Liver (tissue), 8 donors: ENCODE measurements at regions not wholly inside any gene's neighbourhood (a gene's known extent, or its start where the extent isn't known, plus 50 kb on each side); places are given as distances from the start of the nearest gene placed in this dataset.

Experiments used
- DNase-seq: peaks from one replicate; pipeline ENCODE4 v3.0.0-alpha.2; 2017; ENCODE audit warnings: low spot score
- H3K27ac ChIP-seq, 2 donors: one replicate each; pipeline ENCODE4 v1.7.0; 2013; ENCODE audit warnings: inconsistent platforms in 2 of 2, low read length in 2 of 2, control low read depth in 1 of 2, low read depth in 1 of 2, mild to moderate bottlenecking in 1 of 2
- H3K27me3 ChIP-seq, 4 donors: one replicate each; pipeline versions ENCODE4 v1.6.1 to v1.7.0; 2013; ENCODE audit warnings: low read length in 3 of 4, inconsistent platforms in 1 of 4, mild to moderate bottlenecking in 1 of 4, moderate library complexity in 1 of 4; ENCODE audit not compliant: control insufficient read depth in 4 of 4, insufficient read depth in 4 of 4
- H3K36me3 ChIP-seq, 4 donors: one replicate each; pipeline versions ENCODE4 v1.6.1 to v1.7.0; 2013; ENCODE audit warnings: low read length in 3 of 4, mild to moderate bottlenecking in 3 of 4, low read depth in 1 of 4, moderate library complexity in 1 of 4; ENCODE audit not compliant: control insufficient read depth in 4 of 4, insufficient read depth in 3 of 4
- H3K4me1 ChIP-seq, 4 donors: one replicate each; pipeline versions ENCODE4 v1.6.1 to v1.7.0; 2013; ENCODE audit warnings: low read length in 3 of 4, mild to moderate bottlenecking in 3 of 4, moderate library complexity in 1 of 4; ENCODE audit not compliant: control insufficient read depth in 4 of 4, insufficient read depth in 4 of 4
- H3K4me3 ChIP-seq, 3 donors: one replicate each; pipeline versions ENCODE4 v1.6.1 to v1.7.0; 2013; ENCODE audit warnings: low read length in 3 of 3, control low read depth in 1 of 3, low read depth in 1 of 3, mild to moderate bottlenecking in 1 of 3
- H3K9ac ChIP-seq, 2 donors: one replicate each; pipeline ENCODE4 v1.7.0; 2013; ENCODE audit warnings: low read length in 2 of 2, mild to moderate bottlenecking in 2 of 2, moderate library complexity in 2 of 2, control low read depth in 1 of 2, low read depth in 1 of 2
- H3K9me3 ChIP-seq, 4 donors: one replicate each; pipeline versions ENCODE4 v1.6.1 to v1.7.0; 2013; ENCODE audit warnings: low read length in 3 of 4; ENCODE audit not compliant: control insufficient read depth in 4 of 4
- ATF3 ChIP-seq: IDR thresholded peaks from 2 replicates; pipeline ENCODE4 v1.6.1; 2016; ENCODE audit warnings: antibody characterized with exemption
- CTCF ChIP-seq: fragments of 150-350 bp; IDR thresholded peaks from 2 replicates; pipeline ENCODE4 v1.5.1; 2017; ENCODE audit warnings: improper control_type of control experiment, low read depth, low read length; ENCODE audit not compliant: missing input control
- EGR1 ChIP-seq, 2 donors: IDR thresholded peaks; 2 replicates each; pipeline ENCODE4 v1.6.1; 2016 to 2018; ENCODE audit warnings: antibody characterized with exemption in 2 of 2, low read depth in 2 of 2
- FOXA1 ChIP-seq: IDR thresholded peaks from 2 replicates; pipeline ENCODE4 v1.6.1; 2016; ENCODE audit warnings: antibody characterized with exemption
- FOXA2 ChIP-seq: IDR thresholded peaks from 2 replicates; pipeline ENCODE4 v1.6.1; 2016; ENCODE audit warnings: antibody characterized with exemption
- GABPA ChIP-seq, 2 donors: IDR thresholded peaks in 1 of 2; conservative IDR thresholded peaks in 1 of 2; 2 replicates each; pipeline ENCODE4 v1.6.1; 2016; ENCODE audit warnings: antibody characterized with exemption in 2 of 2, mild to moderate bottlenecking in 1 of 2, moderate library complexity in 1 of 2
- HNF4A ChIP-seq, 2 donors: conservative IDR thresholded peaks; 2 replicates each; pipeline ENCODE4 v1.6.1; 2016; ENCODE audit warnings: antibody characterized with exemption in 2 of 2, mild to moderate bottlenecking in 2 of 2
- HNF4G ChIP-seq: IDR thresholded peaks from 2 replicates; pipeline ENCODE4 v1.6.1; 2016; ENCODE audit warnings: antibody characterized with exemption
- JUND ChIP-seq, 2 donors: IDR thresholded peaks; 2 replicates each; pipeline ENCODE4 v1.6.1; 2016; ENCODE audit warnings: antibody characterized with exemption in 2 of 2
- MAX ChIP-seq: IDR thresholded peaks from 2 replicates; pipeline ENCODE4 v1.6.1; 2016; ENCODE audit warnings: antibody characterized with exemption
- NR2F2 ChIP-seq: IDR thresholded peaks from 2 replicates; pipeline ENCODE4 v1.6.1; 2016; ENCODE audit warnings: antibody characterized with exemption
- RAD21 ChIP-seq, 2 donors: IDR thresholded peaks; 2 replicates each; pipeline ENCODE4 v1.6.1; 2016; ENCODE audit warnings: antibody characterized with exemption in 2 of 2, mild to moderate bottlenecking in 2 of 2
- REST ChIP-seq: IDR thresholded peaks from 2 replicates; pipeline ENCODE4 v1.6.1; 2016; ENCODE audit warnings: antibody characterized with exemption, mild to moderate bottlenecking
- RXRA ChIP-seq, 2 donors: IDR thresholded peaks; 2 replicates each; pipeline ENCODE4 v1.6.1; 2017 to 2018; ENCODE audit warnings: antibody characterized with exemption in 2 of 2, mild to moderate bottlenecking in 1 of 2
- SP1 ChIP-seq: IDR thresholded peaks from 2 replicates; pipeline ENCODE4 v1.6.1; 2018; ENCODE audit warnings: antibody characterized with exemption, mild to moderate bottlenecking
- TAF1 ChIP-seq: conservative IDR thresholded peaks from 2 replicates; pipeline ENCODE4 v1.6.1; 2016; ENCODE audit warnings: antibody characterized with exemption, mild to moderate bottlenecking
- YY1 ChIP-seq: IDR thresholded peaks from 2 replicates; pipeline ENCODE4 v1.6.1; 2016; ENCODE audit warnings: antibody characterized with exemption, mild to moderate bottlenecking
- ZBTB33 ChIP-seq: IDR thresholded peaks from 2 replicates; pipeline ENCODE4 v1.6.1; 2016; ENCODE audit warnings: antibody characterized with exemption
- WGBS: extraction: QIAGEN DNeasy Blood & Tissue Kit; methylation state at CpG from one replicate; pipeline ENCODE4 v1.1.7; 2013; 5-methylcytosine and 5-hydroxymethylcytosine counted together
- donor health status: healthy.
- donor health status: healthy.
- donor health status: healthy.
- donor health status: healthy.
- donor health status: healthy.

- TF ChIP-seq FOXA2, result no peak
- TF ChIP-seq HNF4A (conservative IDR thresholded peaks at IDR 0.05), result no peak
- TF ChIP-seq NR2F2, result no peak
- TF ChIP-seq CTCF, result no peak
- TF ChIP-seq TAF1, result no peak
- no peak for TF ChIP-seq HNF4G
- TF ChIP-seq MAX, result no peak
- no peak for TF ChIP-seq YY1
- TF ChIP-seq SP1, result no peak
- TF ChIP-seq RXRA (IDR thresholded peaks at IDR 0.05), result no peak
- TF ChIP-seq FOXA1, result no peak
- no peak for TF ChIP-seq GABPA (IDR thresholded peaks at IDR 0.05 in 1 of 2, conservative IDR thresholded peaks at IDR 0.05 in 1 of 2)
- no peak for TF ChIP-seq REST
- no peak for TF ChIP-seq ATF3
- no peak for TF ChIP-seq EGR1 (IDR thresholded peaks at IDR 0.05; ENCODE audit: low read depth in 2 of 2)
- TF ChIP-seq JUND (IDR thresholded peaks at IDR 0.05), result no peak
- no peak for TF ChIP-seq RAD21 (IDR thresholded peaks at IDR 0.05)
- no peak for TF ChIP-seq ZBTB33
- H3K4me3 ChIP-seq, result no peak overlapping the region
- H3K36me3 ChIP-seq, result no peaks in the 10 kb centered on the region
- no peak overlapping the region for H3K9ac ChIP-seq
- peaks cover 0 to 2% (median 0%) of the 10 kb centered on the region in 4 donors for H3K4me1 ChIP-seq
- H3K27me3 ChIP-seq, result peaks cover 0 to 7% (median 0%) of the 10 kb centered on the region in 4 donors
- 85% methylated on average over 2 of the region's 2 CpGs for WGBS
- no peak for DNase-seq
- no peaks in the 10 kb centered on the region for H3K9me3 ChIP-seq
- no peak overlapping the region for H3K27ac ChIP-seq
These were observed 511.2 kb downstream of the CMPK2 start for GRCh38 chr2:6354546-6354945.
